MM.1S (cell line): ENCODE measurements at regions not wholly inside any gene's neighbourhood (a gene's known extent, or its start where the extent isn't known, plus 50 kb on each side); places are given as distances from the start of the nearest gene placed in this dataset.

Experiments used
- EZH2phosphoT487 ChIP-seq: fragments of 300-600 bp; sonication (generic); IDR thresholded peaks from 2 replicates; pipeline ENCODE4 v1.6.1; 2018; ENCODE audit warnings: antibody characterized with exemption, low read length
- TF ChIP-seq, protein P1 (sequence below): fragments of 300-600 bp; sonication (generic); IDR thresholded peaks from 2 replicates; pipeline ENCODE4 v1.5.1; 2016; ENCODE audit warnings: antibody characterized with exemption, low read length, mixed read lengths

DNA sequence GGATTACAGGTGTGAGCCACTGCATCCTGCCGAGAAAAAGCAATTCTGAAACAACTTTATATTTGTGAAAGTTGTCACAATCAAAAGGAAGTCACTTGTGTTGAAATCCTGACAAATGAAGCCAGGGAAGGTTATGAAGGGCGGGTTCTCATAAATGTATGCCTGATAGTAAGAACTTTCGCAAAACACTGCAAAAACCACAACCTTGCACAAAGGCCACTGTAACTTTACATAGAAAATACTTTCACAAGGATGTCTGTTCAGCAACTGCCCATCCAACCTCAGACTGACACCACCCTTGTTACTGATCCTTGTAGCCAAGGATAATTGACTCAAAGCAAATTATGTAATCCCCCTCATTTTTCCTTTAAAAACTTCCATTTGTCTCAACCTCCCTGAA, 90.6 kb downstream of the SLC4A3 start:
- TF ChIP-seq, protein P1, sequence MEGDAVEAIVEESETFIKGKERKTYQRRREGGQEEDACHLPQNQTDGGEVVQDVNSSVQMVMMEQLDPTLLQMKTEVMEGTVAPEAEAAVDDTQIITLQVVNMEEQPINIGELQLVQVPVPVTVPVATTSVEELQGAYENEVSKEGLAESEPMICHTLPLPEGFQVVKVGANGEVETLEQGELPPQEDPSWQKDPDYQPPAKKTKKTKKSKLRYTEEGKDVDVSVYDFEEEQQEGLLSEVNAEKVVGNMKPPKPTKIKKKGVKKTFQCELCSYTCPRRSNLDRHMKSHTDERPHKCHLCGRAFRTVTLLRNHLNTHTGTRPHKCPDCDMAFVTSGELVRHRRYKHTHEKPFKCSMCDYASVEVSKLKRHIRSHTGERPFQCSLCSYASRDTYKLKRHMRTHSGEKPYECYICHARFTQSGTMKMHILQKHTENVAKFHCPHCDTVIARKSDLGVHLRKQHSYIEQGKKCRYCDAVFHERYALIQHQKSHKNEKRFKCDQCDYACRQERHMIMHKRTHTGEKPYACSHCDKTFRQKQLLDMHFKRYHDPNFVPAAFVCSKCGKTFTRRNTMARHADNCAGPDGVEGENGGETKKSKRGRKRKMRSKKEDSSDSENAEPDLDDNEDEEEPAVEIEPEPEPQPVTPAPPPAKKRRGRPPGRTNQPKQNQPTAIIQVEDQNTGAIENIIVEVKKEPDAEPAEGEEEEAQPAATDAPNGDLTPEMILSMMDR: no peak
- TF ChIP-seq EZH2phosphoT487: no peak
